ENCODE measurements at regions not wholly inside any gene's neighbourhood (a gene's known extent, or its start where the extent isn't known, plus 50 kb on each side); places are given as distances from the start of the nearest gene placed in this dataset.

DNA sequence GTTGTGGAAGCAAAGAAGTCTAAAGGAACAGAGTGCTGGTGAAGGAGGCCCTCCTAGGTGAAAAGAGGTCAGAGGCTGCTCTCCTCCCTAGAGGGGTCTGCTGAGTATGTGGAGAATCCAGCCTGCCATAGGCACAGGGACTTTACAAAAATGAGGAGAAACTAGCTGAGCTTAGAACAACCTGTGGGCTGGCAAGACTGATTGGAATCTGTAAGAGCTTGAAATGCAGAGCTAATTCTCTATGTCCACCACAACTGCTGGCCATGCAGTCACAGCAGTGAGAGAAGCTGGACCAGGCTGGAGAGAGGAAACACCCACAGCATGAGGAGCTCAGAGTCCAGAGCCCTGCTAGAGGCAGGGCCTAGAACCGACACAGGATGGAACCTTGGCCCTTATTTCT lies 251.0 kb upstream of the MGAT5 start:
- TF ChIP-seq, protein P1, sequence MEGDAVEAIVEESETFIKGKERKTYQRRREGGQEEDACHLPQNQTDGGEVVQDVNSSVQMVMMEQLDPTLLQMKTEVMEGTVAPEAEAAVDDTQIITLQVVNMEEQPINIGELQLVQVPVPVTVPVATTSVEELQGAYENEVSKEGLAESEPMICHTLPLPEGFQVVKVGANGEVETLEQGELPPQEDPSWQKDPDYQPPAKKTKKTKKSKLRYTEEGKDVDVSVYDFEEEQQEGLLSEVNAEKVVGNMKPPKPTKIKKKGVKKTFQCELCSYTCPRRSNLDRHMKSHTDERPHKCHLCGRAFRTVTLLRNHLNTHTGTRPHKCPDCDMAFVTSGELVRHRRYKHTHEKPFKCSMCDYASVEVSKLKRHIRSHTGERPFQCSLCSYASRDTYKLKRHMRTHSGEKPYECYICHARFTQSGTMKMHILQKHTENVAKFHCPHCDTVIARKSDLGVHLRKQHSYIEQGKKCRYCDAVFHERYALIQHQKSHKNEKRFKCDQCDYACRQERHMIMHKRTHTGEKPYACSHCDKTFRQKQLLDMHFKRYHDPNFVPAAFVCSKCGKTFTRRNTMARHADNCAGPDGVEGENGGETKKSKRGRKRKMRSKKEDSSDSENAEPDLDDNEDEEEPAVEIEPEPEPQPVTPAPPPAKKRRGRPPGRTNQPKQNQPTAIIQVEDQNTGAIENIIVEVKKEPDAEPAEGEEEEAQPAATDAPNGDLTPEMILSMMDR (conservative IDR thresholded peaks at IDR 0.05; ENCODE audit: low read depth, low read length), result no peak
- TF ChIP-seq EZH2 (IDR thresholded peaks at IDR 0.05; ENCODE audit: borderline replicate concordance, low read depth, low read length, poor library complexity, severe bottlenecking), result no peak

Data from A673 (cell line).